PC-9 (cell line): ENCODE measurements at regions not wholly inside any gene's neighbourhood (a gene's known extent, or its start where the extent isn't known, plus 50 kb on each side); places are given as distances from the start of the nearest gene placed in this dataset.

Experiments used
- CTCF ChIP-seq: fragments of 200-600 bp; sonication (generic); conservative IDR thresholded peaks from 2 replicates; pipeline ENCODE4 v1.6.1; 2017; ENCODE audit warnings: mixed run types, antibody characterized with exemption, mild to moderate bottlenecking, moderate library complexity
- EZH2 ChIP-seq: fragments of 200-600 bp; sonication (generic); IDR thresholded peaks from 2 replicates; pipeline ENCODE4 v1.8.0; 2017; ENCODE audit warnings: antibody characterized with exemption, low read depth

GRCh38 chr11:133718238-133718637, 127.1 kb downstream of the SPATA19 start:
- TF ChIP-seq CTCF (no peak), EZH2 (no peak)
